GM21786 (cell line): ENCODE measurements at regions not wholly inside any gene's neighbourhood (a gene's known extent, or its start where the extent isn't known, plus 50 kb on each side); places are given as distances from the start of the nearest gene placed in this dataset.

ENCODE experiments used
- ATAC-seq: cut with Tn5 transposase; IDR thresholded peaks from one replicate; pipeline ENCODE4 v1.9.1; 2021; ENCODE audit not compliant: unreplicated experiment

- ATAC-seq: no peak
These were observed 295.2 kb upstream of the ZNF32 start for GRCh38 chr10:43943818-43944360.

GRCh38 chr10:43943119-43943817 is 294.6 kb upstream of the ZNF32 start:
- ATAC-seq: no peak

- no peak for ATAC-seq
These were observed 293.6 kb upstream of the ZNF32 start for GRCh38 chr10:43942096-43942850.

- no peak for ATAC-seq
These were observed 292.5 kb upstream of the ZNF32 start for GRCh38 chr10:43940898-43941837.

GRCh38 chr10:43939939-43940820 is 291.5 kb upstream of the ZNF32 start:
- peak; percentile 47 for ATAC-seq

- ATAC-seq: peak; percentile 11
These were observed 290.8 kb upstream of the ZNF32 start for GRCh38 chr10:43939389-43939938.

- ATAC-seq: no peak
These were observed 290.1 kb upstream of the ZNF32 start for GRCh38 chr10:43938810-43939209.

- no peak for ATAC-seq
These were observed 282.7 kb upstream of the ZNF32 start for GRCh38 chr10:43931308-43931930.

- no peak for ATAC-seq
These were observed 282.1 kb upstream of the ZNF32 start for GRCh38 chr10:43930777-43931176.

- ATAC-seq: no peak
These were observed 281.6 kb upstream of the ZNF32 start for GRCh38 chr10:43930243-43930642.

- ATAC-seq: no peak
These were observed 280.4 kb upstream of the ZNF32 start for GRCh38 chr10:43929122-43929521.

GRCh38 chr10:43928425-43928968 is 279.8 kb upstream of the ZNF32 start:
- ATAC-seq: no peak

GRCh38 chr10:43926875-43927406 is 278.3 kb upstream of the ZNF32 start:
- ATAC-seq: no peak

- ATAC-seq: no peak
These were observed 277.7 kb upstream of the ZNF32 start for GRCh38 chr10:43926371-43926770.

GRCh38 chr10:43925793-43926192 is 277.1 kb upstream of the ZNF32 start:
- no peak for ATAC-seq

- ATAC-seq: no peak
These were observed 274.6 kb upstream of the ZNF32 start for GRCh38 chr10:43923328-43923727.

GRCh38 chr10:43922335-43923280 is 273.9 kb upstream of the ZNF32 start:
- no peak for ATAC-seq

GRCh38 chr10:43921881-43922280 is 273.2 kb upstream of the ZNF32 start:
- ATAC-seq: no peak
